ENCODE measurements at regions not wholly inside any gene's neighbourhood (a gene's known extent, or its start where the extent isn't known, plus 50 kb on each side); places are given as distances from the start of the nearest gene placed in this dataset.

- intact Hi-C loops (cut with micrococcal nuclease), result no loop called here
- Mint-ChIP-seq H3K27me3 (no peaks in the 10 kb centered on the region), H3K9me3 (peaks cover 20% of the 10 kb centered on the region), H3K4me1 (no peaks in the 10 kb centered on the region), H3K4me3 (no peak overlapping the region), H3K27ac (no peak overlapping the region), H3K36me3 (ENCODE audit: low read depth) (no peaks in the 10 kb centered on the region)
- DNase-seq (no peak), ATAC-seq (ENCODE audit: low read depth) (no peak)
- ChIA-PET POLR2A (no interaction called here), CTCF (no interaction called here)
- TF ChIP-seq CTCF (IDR thresholded peaks at IDR 0.05), result no peak
Observed at GRCh38 chr13:79919091-79919490, 421.8 kb downstream of the SPRY2 start.

DNA sequence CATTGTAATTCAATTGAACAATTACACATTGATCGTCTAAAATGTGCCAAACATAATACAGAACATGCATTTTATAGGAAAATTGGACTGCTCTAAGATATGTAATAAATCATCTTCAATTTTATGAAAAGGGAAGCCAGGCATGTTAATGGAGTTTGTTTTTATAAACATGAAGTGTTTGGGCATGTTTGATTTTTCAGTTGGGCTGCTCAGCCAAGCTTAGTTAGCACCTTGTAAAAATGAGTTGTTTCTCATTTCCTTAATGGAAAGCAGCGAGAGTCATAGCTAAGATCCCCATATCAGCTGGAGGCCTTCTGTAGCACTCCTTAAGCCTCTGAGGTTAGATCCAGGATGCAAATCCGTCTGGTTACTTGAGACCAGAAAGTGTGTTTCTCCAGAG is 422.3 kb downstream of the SPRY2 start:
- CTCF ChIA-PET, result no interaction called here
- Mint-ChIP-seq H3K4me3 (no peak overlapping the region), H3K27me3 (no peaks in the 10 kb centered on the region), H3K4me1 (no peaks in the 10 kb centered on the region), H3K9me3 (peaks cover 16% of the 10 kb centered on the region), H3K27ac (no peak overlapping the region), H3K36me3 (ENCODE audit: low read depth) (no peaks in the 10 kb centered on the region)
- intact Hi-C loops (cut with micrococcal nuclease), result no loop called here
- POLR2A ChIA-PET, result no interaction called here
- no peak for TF ChIP-seq CTCF (IDR thresholded peaks at IDR 0.05)
- no peak for DNase-seq
- ATAC-seq (ENCODE audit: low read depth), result no peak

GRCh38 chr13:79917628-79918027 is 423.3 kb downstream of the SPRY2 start:
- H3K9me3 Mint-ChIP-seq, result peaks cover 9% of the 10 kb centered on the region
- no peak overlapping the region for H3K4me3 Mint-ChIP-seq
- no peak overlapping the region for H3K27ac Mint-ChIP-seq
- H3K4me1 Mint-ChIP-seq, result no peaks in the 10 kb centered on the region
- no peak for DNase-seq
- intact Hi-C loops (cut with micrococcal nuclease), result no loop called here
- no peak for TF ChIP-seq CTCF (IDR thresholded peaks at IDR 0.05)
- ChIA-PET CTCF (no interaction called here), POLR2A (no interaction called here)
- no peaks in the 10 kb centered on the region for H3K36me3 Mint-ChIP-seq (ENCODE audit: low read depth)
- no peak for ATAC-seq (ENCODE audit: low read depth)
- no peaks in the 10 kb centered on the region for H3K27me3 Mint-ChIP-seq

- no peaks in the 10 kb centered on the region for H3K36me3 Mint-ChIP-seq (ENCODE audit: low read depth)
- no peak for TF ChIP-seq CTCF (IDR thresholded peaks at IDR 0.05)
- no peaks in the 10 kb centered on the region for H3K4me1 Mint-ChIP-seq
- DNase-seq, result no peak
- no peaks in the 10 kb centered on the region for H3K9me3 Mint-ChIP-seq
- ChIA-PET POLR2A (no interaction called here), CTCF (no interaction called here)
- no peak for ATAC-seq (ENCODE audit: low read depth)
- H3K27me3 Mint-ChIP-seq, result no peaks in the 10 kb centered on the region
- H3K27ac Mint-ChIP-seq, result no peak overlapping the region
- H3K4me3 Mint-ChIP-seq, result no peak overlapping the region
- intact Hi-C loops (cut with micrococcal nuclease), result no loop called here
Observed at GRCh38 chr13:79915114-79915811, 425.7 kb downstream of the SPRY2 start.

- no peaks in the 10 kb centered on the region for H3K4me1 Mint-ChIP-seq
- H3K36me3 Mint-ChIP-seq (ENCODE audit: low read depth), result no peaks in the 10 kb centered on the region
- intact Hi-C loops (cut with micrococcal nuclease), result no loop called here
- ATAC-seq (ENCODE audit: low read depth) (no peak), DNase-seq (no peak)
- no peak for TF ChIP-seq CTCF (IDR thresholded peaks at IDR 0.05)
- no peaks in the 10 kb centered on the region for H3K9me3 Mint-ChIP-seq
- H3K4me3 Mint-ChIP-seq, result no peak overlapping the region
- POLR2A ChIA-PET, result no interaction called here
- no peaks in the 10 kb centered on the region for H3K27me3 Mint-ChIP-seq
- no peak overlapping the region for H3K27ac Mint-ChIP-seq
- CTCF ChIA-PET, result no interaction called here
Observed at GRCh38 chr13:79913141-79913827, 427.6 kb downstream of the SPRY2 start.
